ENCODE measurements at regions not wholly inside any gene's neighbourhood (a gene's known extent, or its start where the extent isn't known, plus 50 kb on each side); places are given as distances from the start of the nearest gene placed in this dataset.
"Not testable (repeated sequence)": the region's sequence is repeated elsewhere in the genome, so short reads cannot be mapped to it uniquely, and the experiment has no call there.

DNA sequence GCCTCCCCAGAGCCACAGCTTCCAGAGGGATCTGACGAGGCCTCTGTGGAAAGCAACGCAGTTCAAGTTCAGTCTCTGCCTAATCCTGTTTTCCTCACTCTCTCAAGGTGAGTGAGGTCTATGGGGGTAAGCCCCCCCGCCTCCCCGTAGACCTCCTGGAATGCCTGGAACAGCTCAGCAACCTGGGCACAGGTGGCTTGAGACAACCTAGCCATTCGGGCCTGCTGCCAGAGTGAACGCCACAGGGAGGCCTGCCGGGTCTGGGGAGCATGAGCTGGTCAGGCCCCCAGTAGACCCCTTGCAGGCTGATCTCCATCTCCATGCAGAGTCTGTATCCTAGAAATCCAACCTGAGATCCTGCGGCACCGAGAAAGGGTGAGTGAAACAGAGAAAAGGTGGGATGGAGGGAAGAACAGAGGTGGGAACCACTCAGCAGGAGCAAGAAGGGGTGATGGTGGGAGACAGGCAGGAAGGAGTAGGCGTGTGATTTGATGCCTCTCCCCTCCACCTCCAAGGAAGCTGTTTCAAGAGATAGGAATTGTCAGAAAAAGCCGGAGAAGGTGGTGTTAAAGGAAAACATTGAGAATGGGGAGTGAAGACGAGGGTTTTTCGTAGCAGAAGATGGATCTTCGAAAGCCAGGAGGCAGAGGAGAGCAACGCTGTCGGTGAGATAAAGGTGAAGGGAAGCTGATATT is 123.1 kb upstream of the PRMT8 start:
- DNase-seq: no peak

DNA sequence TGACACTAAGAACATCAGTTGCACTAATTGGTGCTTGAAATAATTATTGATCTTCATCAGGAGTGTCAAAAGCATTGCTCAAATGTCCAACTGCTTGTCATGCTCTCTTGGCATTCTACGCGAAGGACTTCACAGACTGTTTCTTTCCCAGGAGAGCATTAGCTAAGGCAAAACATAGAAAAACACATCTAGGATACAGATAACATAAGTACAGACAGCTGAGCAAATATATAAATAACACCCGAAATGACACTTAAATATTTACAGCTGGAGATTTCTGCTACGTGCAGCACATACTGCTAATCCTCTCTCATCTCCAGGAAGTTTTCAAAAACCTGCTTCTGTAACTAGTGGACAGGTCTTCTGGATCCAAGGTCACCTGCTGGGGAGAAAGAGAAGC is 120.0 kb upstream of the PRMT8 start:
- peak; percentile 49 to 79 for DNase-seq

DNA sequence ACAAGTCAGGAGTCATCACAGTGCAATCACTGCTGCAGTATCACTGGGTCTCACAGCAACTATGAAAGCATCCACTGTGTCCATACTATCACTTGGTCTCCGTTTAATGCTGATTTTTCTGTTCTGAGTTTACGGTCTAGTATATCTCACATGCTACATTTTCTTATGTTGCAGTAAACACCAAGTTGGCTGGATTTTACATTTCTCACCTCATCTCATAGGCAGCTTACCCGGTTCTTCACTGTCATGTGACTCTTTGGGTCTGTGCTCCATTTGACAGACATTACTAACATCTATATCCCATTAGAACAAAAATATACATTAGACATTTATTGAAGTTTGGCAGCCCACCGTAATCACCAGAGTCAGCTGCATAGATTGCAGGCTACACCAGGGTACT is 115.7 kb upstream of the PRMT8 start:
- DNase-seq: no peak

DNA sequence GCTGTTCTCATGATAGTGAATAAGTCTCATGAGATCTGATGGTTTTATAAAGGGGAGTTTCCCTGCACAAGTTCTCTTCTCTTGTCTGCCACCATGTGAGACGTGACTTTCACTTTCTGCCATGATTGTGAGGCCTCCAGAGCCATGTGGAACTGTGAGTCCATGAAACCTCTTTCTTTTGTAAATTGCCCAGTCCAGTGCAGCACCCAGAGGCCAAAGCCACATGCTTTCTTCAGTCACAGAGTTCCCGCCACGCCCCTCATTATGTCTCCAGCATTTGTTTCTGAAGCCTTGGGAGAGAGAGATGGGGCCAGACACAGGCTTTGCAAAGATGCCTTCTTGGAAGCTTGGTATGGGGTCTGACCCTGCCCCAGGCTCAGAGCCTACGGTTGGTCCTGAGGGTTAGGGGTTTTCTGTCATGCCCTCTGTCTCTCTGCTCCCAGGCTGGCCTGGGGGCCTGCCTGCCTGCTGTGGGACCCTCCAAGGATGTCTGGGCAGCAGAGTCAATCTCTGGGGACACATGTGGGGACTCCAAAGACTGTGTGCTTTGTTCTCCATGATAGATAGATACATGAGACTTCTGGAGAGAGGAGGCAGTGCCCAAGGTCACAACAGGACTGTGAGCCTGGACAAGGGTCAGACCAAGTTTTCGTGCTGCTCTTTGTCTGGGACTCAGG is 114.1 kb upstream of the PRMT8 start:
- no peak for DNase-seq

DNA sequence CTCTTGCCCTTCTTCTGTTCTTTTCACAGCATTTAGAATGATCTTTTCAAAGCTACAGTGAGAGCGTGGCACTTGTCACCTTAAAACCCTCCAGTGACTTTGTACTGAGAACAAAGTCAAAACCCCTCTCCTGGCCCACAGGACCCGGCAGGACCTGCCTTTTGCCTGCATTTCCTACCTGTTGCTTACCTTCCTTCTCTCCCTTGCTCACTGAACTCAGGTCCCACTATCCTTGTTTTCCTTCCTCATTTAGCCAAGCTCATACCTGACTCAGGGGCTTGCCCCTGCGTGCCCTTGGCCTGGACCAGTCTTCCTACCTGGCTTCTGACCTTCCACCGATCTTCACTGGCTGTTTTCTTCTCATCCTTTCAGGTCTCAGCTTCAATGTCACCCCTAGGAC is 112.3 kb upstream of the PRMT8 start:
- no peak for DNase-seq

DNA sequence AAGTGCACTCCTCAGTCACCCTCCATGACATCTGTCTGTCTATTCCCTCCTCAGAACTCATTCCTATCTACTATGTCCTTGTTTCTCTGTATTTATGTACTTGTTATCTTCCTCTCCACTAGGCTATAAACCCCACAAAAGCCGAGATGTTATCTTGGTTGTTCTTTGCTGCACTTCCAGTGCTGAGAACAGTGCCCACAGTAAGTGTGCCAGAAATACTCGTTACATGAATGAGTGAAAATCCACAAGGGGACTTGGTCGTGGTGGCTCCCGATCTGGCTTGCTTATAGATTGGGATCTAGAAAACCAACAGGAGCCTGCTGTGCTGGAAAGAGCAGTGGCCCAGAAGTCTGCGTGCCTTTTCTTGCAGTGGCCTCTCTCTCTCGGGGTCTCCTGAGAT is 111.9 kb upstream of the PRMT8 start:
- no peak for DNase-seq

DNA sequence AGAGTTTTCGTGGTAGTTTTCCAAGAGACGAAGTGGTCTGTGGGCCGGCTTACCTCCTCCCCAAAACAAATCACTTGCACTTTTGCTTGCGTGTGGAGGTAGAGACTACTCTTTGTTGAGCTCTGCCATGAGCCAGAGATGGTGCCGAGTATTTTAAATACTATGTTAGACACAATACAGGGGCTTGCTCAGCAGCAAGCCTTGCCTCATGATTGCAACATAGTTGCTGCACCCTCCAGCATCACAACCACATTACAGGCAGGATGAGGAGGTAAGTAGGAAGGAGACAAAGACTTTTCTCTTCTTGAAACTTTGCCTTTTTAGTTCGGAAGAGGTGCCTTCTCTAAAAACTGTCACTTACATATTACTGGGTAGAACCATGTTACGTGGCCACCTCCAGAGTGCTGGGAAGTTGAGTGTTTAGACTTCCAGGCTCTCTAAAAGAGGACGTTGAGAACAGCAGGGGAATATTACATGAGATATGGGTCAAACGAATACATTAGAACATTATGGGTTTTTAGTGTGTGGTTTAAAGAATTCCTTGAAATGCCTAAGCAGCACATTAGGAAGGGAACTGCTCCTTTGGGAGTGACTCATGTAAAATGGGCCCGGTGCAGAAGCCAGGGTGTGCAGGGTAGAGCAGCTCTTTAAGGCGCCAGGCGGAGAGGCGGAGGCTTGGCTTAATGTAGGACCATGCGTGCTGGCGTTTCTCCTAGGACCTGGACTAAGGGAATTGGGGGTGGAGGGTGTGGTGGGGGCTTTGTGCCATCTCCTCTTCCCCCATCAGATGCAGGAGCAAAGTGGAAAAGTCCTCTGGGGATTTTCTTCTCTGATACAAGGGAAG is 110.6 kb upstream of the PRMT8 start:
- DNase-seq: no peak

DNA sequence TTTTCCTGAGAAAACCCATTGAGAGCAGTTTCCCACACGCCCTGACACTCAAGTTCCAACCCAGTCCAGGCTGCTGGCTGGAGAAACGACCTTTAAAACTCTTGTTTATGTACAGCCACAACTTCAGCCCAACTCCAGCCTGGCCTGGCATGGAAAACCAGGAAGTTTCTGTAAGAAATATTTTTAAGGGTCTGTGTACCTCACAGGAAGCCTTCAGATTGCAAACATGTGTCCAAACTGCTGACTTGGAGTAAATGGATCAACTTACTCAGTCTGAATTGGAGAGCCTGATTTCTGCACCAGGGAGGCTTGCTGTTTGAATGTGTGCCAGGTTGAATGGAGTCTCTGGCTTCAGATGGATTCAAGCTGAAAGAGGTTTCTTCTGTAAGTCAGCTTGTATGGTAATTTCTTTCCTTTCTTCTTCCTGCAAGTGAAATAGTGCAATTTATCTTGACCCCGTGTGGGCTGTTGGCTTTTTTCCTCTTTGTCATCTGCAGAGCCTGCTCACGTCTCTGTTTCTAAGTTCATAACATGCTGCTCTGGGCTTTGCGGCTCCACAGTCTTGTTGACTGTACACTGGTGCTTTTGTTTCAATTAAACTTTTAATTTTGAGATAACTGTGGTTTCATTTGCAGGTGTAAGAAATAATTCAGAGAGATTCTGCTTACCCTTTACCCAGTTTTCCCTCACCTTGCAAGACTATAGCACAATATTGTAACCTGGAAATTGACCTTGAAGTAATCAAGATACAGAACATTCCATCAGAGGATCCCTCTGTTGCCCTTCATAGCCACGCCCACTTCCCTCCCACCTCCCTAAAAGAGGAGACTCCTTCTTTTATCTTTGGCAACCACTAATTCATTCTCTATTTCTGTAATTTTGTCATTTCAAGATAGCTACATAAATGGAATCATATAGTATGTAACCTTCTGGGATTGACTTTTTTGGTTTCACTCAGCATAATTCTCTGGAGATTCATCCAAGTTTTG is 109.7 kb upstream of the PRMT8 start:
- no peak for DNase-seq

DNA sequence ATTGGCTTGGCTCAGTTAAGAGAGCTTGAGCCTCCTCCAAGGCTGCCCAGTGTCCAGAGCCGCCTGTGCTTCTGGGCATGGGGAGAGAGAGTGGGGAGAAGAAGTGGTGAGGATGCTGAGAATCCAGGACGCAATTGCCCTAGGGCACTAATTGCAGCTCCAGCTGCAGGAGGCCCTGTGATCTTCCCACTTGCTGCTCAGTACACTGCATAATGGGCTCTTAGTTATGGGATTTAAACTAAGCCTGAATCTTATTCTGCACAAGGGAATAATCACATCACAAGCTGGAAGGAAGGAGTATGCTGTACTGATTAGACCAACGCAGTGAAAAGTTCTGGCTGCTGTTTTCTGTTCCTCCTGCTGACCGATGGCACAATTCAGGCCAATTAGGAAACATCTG is 101.0 kb upstream of the PRMT8 start:
- DNase-seq: no peak

DNA sequence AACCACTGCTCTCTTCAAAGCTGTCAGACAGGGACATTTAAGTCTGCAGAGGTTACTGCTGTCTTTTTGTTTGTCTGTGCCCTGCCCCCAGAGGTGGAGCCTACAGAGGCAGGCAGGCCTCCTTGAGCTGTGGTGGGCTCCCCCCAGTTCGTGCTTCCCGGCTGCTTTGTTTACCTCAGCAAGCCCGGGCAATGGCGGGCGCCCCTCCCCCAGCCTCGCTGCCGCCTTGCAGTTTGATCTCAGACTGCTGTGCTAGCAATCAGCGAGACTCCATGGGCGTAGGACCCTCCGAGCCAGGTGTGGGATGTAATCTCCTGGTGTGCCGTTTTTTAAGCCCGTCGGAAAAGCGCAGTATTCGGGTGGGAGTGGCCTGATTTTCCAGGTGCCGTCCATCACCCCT is 93.4 kb upstream of the PRMT8 start:
- DNase-seq: not testable (repeated sequence)

DNA sequence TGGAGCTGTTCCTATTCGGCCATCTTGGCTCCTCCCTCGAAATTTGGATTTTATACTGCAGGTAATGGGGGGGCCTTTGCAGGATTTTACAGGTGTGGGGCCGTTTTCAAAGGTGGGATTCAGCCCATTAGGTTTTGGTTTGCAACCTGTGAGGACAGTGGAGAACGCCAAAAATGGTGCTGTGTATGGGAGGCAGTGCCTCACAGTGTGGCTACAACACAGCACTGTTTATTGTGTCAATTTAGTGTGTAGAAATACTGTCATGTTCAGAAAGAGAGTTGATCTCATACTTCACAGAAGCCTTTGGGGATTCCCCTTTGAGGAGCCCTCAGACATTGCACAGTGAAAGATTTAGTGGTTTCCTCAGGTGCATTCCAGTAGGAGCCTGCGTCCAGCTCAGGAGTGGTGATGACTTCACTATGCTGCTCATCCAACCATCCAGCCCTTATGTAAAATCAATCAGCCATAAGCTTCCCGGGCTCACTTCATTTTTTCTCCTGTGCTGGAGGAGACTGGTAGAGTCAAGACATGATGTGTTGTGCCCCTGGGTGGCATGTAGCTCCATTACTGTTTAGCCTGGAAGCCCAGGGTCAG is 92.7 kb upstream of the PRMT8 start:
- no peak for DNase-seq

DNA sequence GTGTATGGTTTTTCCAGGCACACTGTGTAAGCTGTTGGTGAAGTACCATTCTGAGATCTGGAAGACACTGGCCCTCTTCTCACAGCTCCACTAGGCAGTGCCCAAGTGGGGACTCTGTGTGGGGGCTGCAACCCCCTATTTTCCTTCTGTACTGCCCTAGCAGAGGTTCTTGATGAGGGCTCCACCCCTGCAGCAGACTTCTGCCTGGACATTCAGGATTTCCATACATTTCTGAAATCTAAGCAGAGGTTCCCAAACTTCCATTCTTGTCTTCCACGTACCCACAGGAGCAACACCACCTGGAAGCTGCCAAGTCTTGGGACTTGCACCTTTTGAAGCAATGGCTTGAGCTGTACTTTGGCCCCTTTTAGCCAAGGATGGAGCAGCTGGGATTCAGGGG is 85.2 kb upstream of the PRMT8 start:
- no peak for DNase-seq

DNA sequence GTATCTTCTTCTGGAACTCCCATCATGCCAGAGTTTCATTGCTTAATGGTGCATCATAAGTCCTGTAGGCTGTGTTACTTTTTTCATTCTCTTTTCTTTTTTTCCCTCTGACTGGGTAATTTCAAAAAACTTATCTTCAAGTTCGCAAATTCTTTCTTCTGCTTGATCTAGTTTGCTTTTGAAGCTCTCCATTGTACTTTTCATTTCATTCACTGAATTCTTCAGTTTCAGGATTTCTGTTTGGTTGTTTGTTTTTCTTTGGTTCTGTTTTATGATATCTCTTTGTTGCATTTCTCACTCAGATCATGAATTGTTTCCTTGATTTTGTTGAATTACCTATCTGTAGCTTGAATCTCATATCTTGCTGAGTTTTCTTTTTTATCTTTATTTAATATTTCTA is 83.3 kb upstream of the PRMT8 start:
- DNase-seq: no peak

DNA sequence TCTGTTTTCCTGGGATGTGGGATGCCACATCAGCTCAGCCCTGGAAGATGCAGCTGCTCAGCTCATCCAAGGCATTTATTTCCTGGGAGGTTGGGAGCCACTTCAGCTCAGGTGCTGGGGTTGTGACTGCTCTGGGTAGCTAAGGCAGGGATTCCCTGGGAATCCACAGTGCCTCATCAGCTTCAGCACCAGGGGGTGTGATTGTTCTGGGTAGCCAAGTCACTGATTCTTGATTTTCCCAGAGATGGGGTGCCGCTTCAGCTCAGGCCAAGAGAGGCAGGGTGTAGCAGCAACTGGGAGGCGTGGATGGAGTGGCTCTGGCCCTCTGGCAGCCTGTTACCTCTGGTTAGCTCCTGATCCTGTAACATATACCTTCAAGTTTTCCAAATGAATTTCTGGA is 81.3 kb upstream of the PRMT8 start:
- no peak for DNase-seq

DNA sequence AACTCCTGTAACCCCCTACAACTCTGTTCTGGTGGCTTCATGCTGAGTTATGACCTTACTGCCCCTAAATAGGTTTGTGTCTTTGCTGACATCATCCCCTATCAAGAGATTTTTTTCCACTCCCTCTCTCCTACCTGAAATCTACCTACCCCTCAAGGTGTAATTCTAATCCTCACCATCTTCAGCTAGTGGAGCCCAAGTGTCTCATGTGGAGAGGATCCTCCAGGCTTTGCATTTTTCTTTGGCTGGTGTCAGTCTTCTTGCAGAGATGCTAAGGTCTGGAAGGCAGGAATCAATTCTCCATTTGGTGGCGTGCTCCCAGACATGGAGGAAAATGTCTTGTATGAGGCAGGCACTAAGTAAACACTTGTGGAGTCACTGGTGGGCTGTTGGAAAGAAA is 74.8 kb upstream of the PRMT8 start:
- DNase-seq: no peak

DNA sequence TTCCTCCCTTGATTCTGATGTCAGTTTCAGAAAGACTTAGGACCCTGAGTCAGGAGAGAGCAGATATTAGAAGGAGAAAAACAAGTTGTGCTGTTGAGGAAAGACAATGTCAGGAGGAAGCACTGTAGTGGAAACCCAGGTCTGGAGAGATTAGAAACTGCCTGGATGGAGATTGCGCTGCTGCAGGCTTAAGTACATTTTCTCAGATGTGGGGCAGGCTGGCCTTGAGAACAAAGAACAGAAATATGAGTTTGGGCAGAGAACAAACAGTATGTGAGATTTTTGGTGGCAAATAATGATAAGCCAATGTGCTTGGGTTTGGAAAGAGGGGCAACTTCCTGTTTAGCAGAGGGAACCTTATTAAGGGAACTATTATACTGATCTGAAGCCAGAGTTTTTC is 74.3 kb upstream of the PRMT8 start:
- DNase-seq: no peak

DNA sequence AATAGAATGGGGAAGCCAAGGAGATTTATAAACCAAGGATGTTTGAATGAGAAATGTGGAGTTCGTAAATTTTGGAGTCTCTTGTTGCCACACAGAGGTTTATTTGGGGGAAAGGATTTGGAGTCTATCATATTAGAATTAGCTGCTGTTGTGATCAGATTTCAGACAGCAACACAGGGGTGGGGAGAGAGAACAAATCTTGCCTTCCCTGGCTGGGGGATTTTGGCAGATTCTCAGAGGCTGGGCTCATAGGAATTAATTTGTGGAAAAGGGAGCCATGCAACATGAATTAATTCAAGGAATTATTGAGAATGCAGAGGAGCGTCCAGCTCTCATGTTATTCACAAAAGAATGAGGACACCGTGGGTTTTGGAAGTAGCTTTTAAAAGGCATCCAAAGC is 73.9 kb upstream of the PRMT8 start:
- no peak for DNase-seq

DNA sequence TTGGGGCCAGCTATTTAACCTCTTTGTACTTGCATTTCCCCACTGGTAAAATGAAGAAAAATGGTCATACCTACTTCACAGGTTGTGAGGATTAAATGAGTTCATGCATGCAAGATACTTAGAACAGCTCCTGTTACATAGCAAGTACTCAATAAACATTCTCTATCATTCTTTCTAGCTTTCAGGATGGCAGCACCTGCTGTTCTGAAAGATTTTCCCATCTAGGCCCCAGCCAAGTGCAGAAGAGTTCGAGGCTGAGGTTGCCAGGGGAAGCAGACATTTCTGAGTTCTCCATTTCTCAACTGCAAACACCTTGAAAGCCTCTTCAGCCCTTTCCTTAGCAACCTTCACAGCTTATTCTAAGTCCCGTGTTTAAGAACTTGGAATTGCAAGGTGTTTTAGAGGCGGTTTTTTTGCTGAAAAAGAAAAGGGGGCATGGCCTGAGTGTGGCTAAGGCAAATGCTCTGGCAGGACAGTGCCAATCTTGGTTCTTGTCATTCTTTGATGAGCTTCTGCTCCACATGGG is 73.0 kb upstream of the PRMT8 start:
- no peak for DNase-seq

DNA sequence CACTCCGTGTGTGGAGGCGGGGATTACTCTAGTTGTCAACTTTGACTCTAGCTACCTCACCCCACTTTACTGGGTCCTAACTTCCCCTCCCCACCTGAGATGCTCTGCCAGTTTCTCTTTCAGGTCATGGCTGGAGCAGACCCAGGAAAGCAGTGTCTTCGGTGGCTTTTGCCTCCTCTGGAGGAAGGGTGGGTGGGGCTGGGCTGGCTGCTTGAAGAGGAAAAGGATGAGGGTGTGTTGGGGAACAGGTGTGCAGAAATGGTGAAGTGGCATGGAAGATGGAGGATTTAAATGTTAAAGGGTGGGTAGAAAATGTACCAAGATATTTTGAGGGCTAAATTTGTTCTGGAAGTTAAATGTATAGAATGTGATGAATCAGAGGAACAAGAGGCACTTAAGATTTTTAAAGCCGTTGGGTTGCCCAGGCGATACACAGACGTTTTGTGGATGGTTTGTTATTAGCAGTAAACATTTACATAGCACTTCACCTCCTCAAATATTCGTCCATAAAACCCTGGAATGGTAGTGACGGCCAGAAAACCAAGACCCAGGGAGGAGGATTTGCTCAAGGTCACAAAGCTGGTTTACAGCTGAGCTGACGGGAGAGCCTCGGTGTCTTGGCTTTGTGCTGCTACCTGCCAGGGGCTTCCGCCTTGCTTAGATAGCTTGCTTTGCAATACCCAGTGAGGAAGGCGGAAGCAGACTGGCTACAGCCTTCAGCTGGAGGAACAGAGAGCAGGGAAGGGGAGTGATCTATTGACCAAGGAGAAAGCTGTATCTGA is 72.2 kb upstream of the PRMT8 start:
- DNase-seq: peak; percentile 42 to 49

DNA sequence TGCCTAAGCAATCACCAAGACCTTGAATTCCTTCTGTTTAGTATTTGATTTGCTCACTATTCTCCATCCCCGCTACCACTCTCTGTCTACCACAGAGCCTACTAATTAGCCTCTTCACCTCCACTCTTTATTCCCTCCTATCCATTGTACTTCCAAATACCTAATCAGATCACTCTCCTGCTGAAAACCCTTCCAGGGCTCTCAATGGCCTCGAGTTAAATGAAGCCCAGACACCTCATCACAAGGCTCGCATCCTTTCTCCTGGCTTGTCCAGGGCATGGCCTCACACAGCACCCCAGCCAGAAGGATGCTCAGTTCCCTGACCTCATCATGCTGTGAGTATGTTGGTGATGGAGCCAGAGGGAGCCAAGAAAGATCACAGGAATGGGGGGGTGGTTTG is 71.4 kb upstream of the PRMT8 start:
- no peak for DNase-seq

DNA sequence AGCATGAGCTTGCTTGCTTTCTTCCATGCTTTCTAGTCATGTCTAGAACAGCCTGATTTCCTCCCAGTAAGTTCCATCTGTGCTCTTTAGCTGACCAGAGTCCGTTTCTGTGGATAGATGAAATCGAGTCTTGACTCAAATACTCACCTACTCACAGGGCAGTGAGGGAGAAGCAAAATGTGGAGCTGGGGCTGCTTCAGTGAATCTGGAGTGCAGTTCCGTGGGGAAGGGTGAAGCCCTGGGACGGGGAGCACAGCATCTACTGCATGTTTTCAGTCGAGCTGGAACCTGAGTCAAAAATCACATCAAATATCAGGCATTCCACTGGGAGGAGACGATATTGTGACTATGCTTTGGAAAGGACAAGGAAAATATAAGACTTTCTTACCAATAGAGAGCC is 70.3 kb upstream of the PRMT8 start:
- DNase-seq: no peak

Data from NCI-H187 (cell line).